ENCODE measurements at regions not wholly inside any gene's neighbourhood (a gene's known extent, or its start where the extent isn't known, plus 50 kb on each side); places are given as distances from the start of the nearest gene placed in this dataset.

DNA sequence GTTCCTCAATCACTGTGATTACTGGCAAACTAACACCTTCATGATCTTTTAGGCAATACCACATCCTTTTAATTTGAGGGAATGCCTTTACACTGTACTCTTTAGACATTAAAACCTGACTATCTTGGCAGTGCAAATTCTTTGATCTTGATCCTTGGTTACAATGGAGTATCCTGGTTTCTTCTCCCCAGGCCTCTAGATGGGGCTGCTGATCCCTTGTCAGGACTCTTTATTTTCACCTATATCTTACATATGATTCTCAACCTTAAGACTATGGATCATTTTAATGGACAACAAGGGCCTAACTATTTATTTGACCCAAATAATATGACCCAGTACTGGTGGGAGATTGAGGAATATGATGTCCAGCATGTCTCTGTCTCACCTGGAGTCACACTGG is 1005.5 kb upstream of the INTU start:
- no peak for DNase-seq (ENCODE audit: low read depth in 1 of 2, low spot score in 1 of 2)
- no peak for TF ChIP-seq GABPA (IDR thresholded peaks at IDR 0.05; ENCODE audit: low read depth)
- TF ChIP-seq, protein P1, sequence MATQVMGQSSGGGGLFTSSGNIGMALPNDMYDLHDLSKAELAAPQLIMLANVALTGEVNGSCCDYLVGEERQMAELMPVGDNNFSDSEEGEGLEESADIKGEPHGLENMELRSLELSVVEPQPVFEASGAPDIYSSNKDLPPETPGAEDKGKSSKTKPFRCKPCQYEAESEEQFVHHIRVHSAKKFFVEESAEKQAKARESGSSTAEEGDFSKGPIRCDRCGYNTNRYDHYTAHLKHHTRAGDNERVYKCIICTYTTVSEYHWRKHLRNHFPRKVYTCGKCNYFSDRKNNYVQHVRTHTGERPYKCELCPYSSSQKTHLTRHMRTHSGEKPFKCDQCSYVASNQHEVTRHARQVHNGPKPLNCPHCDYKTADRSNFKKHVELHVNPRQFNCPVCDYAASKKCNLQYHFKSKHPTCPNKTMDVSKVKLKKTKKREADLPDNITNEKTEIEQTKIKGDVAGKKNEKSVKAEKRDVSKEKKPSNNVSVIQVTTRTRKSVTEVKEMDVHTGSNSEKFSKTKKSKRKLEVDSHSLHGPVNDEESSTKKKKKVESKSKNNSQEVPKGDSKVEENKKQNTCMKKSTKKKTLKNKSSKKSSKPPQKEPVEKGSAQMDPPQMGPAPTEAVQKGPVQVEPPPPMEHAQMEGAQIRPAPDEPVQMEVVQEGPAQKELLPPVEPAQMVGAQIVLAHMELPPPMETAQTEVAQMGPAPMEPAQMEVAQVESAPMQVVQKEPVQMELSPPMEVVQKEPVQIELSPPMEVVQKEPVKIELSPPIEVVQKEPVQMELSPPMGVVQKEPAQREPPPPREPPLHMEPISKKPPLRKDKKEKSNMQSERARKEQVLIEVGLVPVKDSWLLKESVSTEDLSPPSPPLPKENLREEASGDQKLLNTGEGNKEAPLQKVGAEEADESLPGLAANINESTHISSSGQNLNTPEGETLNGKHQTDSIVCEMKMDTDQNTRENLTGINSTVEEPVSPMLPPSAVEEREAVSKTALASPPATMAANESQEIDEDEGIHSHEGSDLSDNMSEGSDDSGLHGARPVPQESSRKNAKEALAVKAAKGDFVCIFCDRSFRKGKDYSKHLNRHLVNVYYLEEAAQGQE (IDR thresholded peaks at IDR 0.05; ENCODE audit: insufficient replicate concordance, low read depth): no peak
- no peak for TF ChIP-seq SPI1 (IDR thresholded peaks at IDR 0.05; ENCODE audit: borderline replicate concordance, low read depth)
- TF ChIP-seq CTCF (IDR thresholded peaks at IDR 0.05; ENCODE audit: insufficient read depth, low read length): no peak
- TF ChIP-seq POLR2AphosphoS5 (IDR thresholded peaks at IDR 0.05; ENCODE audit: low read depth): no peak

DNA sequence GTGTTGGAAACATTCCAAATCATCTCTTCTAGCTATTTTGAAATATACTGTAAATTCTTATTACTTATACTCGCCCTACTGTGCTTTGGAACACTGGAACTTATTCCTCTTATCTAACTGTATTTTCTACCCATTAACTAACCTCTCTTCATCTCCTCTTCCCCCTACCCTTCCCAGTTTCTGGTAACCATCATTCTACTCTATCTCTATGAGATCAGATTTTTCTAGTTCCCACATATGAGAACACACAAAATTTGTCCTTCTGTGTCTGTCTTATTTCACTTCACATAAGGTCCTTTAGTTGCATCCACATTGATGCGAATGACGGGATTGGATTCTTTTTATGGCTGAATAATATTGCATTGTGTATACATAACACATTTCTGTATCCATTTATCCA is 1003.8 kb upstream of the INTU start:
- no peak for TF ChIP-seq CTCF (IDR thresholded peaks at IDR 0.05; ENCODE audit: insufficient read depth, low read length)
- TF ChIP-seq GABPA (IDR thresholded peaks at IDR 0.05; ENCODE audit: low read depth): no peak
- no peak for TF ChIP-seq SPI1 (IDR thresholded peaks at IDR 0.05; ENCODE audit: borderline replicate concordance, low read depth)
- TF ChIP-seq, protein P1 (IDR thresholded peaks at IDR 0.05; ENCODE audit: insufficient replicate concordance, low read depth): no peak
- no peak for TF ChIP-seq POLR2AphosphoS5 (IDR thresholded peaks at IDR 0.05; ENCODE audit: low read depth)
- Histone ChIP-seq H3K27me3 (ENCODE audit: insufficient read depth, poor library complexity, severe bottlenecking) (no peaks in the 10 kb centered on the region), H3K27ac (replicated peaks) (no peak overlapping the region), H3K4me3 (replicated peaks; ENCODE audit: insufficient read depth, low read length) (no peak overlapping the region)
- DNase-seq (ENCODE audit: low read depth in 1 of 2, low spot score in 1 of 2): no peak

More for the DNA sequence above, 1005.5 kb upstream of the INTU start:
- no peak overlapping the region for H3K4me3 ChIP-seq (replicated peaks; ENCODE audit: insufficient read depth, low read length)
- no peaks in the 10 kb centered on the region for H3K27me3 ChIP-seq (ENCODE audit: insufficient read depth, poor library complexity, severe bottlenecking)
- H3K27ac ChIP-seq (replicated peaks): no peak overlapping the region

DNA sequence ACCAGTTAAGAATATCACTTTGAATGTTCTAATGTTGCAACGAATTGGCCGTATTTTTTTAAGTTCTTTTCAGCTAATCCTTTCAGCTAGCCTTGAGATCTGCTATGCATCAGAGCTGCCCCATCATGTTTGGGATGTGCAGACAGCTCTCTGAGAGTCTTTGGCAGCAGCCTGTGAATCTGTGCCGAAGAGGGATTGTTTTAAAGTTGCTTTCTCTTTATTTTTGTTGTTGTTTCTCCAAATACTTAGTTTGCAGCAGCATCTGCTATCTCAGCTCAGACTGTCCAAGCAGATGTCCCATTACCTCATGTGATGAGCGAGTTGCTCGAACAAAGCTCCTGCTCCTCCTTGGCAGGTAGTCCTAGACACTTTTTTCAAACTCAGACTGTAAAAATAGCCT is 1002.5 kb upstream of the INTU start:
- no peak for TF ChIP-seq CTCF (IDR thresholded peaks at IDR 0.05; ENCODE audit: insufficient read depth, low read length)
- no peak for TF ChIP-seq SPI1 (IDR thresholded peaks at IDR 0.05; ENCODE audit: borderline replicate concordance, low read depth)
- no peak for TF ChIP-seq POLR2AphosphoS5 (IDR thresholded peaks at IDR 0.05; ENCODE audit: low read depth)
- TF ChIP-seq, protein P1 (IDR thresholded peaks at IDR 0.05; ENCODE audit: insufficient replicate concordance, low read depth): no peak
- no peak for TF ChIP-seq GABPA (IDR thresholded peaks at IDR 0.05; ENCODE audit: low read depth)
- Histone ChIP-seq H3K4me3 (replicated peaks; ENCODE audit: insufficient read depth, low read length) (no peak overlapping the region), H3K27ac (replicated peaks) (no peak overlapping the region), H3K27me3 (ENCODE audit: insufficient read depth, poor library complexity, severe bottlenecking) (no peaks in the 10 kb centered on the region)
- no peak for DNase-seq (ENCODE audit: low read depth in 1 of 2, low spot score in 1 of 2)

Data from HL-60 (cell line).